ENCODE measurements at regions not wholly inside any gene's neighbourhood (a gene's known extent, or its start where the extent isn't known, plus 50 kb on each side); places are given as distances from the start of the nearest gene placed in this dataset.

GRCh38 chr1:229753764-229754551 lies 127.9 kb downstream of the URB2 start:
- Mint-ChIP-seq H3K9me3 (no peaks in the 10 kb centered on the region), H3K4me1 (ENCODE audit: low read depth) (peaks cover 12% of the 10 kb centered on the region), H3K36me3 (ENCODE audit: low read depth) (no peaks in the 10 kb centered on the region), H3K4me3 (peak overlapping the region; percentile 15), H3K27me3 (no peaks in the 10 kb centered on the region), H3K27ac (peak overlapping the region; percentile 32)
- TF ChIP-seq CTCF (IDR thresholded peaks at IDR 0.05), result no peak
- ATAC-seq (peak; percentile 47), DNase-seq (peak; percentile 13)
- POLR2A ChIA-PET, result no interaction called here
- CTCF ChIA-PET, result interaction anchor here (1.0 to 1.1 kb wide), 2 partner anchors 93 to 487 kb away, joined by 3 read pairs; no protein-coding TSS in a partner anchor
- intact Hi-C loops (cut with micrococcal nuclease), result no loop called here

- Mint-ChIP-seq H3K27ac (no peak overlapping the region), H3K27me3 (no peaks in the 10 kb centered on the region), H3K9me3 (no peaks in the 10 kb centered on the region), H3K4me1 (ENCODE audit: low read depth) (peaks cover 12% of the 10 kb centered on the region), H3K36me3 (ENCODE audit: low read depth) (no peaks in the 10 kb centered on the region), H3K4me3 (no peak overlapping the region)
- no peak for TF ChIP-seq CTCF (IDR thresholded peaks at IDR 0.05)
- ATAC-seq, result no peak
- intact Hi-C loops (cut with micrococcal nuclease), result no loop called here
- POLR2A ChIA-PET, result no interaction called here
- no peak for DNase-seq
- CTCF ChIA-PET, result interaction anchor here (0.8 kb wide), 1 partner anchor 95 kb away, joined by 3 read pairs; no protein-coding TSS in a partner anchor
These were observed 130.6 kb downstream of the URB2 start for GRCh38 chr1:229756666-229757065.

GRCh38 chr1:229757226-229757625 lies 131.2 kb downstream of the URB2 start:
- H3K9me3 Mint-ChIP-seq, result no peaks in the 10 kb centered on the region
- DNase-seq, result no peak
- H3K27me3 Mint-ChIP-seq, result no peaks in the 10 kb centered on the region
- intact Hi-C loops (cut with micrococcal nuclease), result no loop called here
- H3K4me3 Mint-ChIP-seq, result no peak overlapping the region
- ChIA-PET POLR2A (no interaction called here), CTCF (interaction anchor here (0.8 kb wide), 1 partner anchor 96 kb away, joined by 3 read pairs; no protein-coding TSS in a partner anchor)
- ATAC-seq, result no peak
- H3K27ac Mint-ChIP-seq, result no peak overlapping the region
- H3K36me3 Mint-ChIP-seq (ENCODE audit: low read depth), result no peaks in the 10 kb centered on the region
- H3K4me1 Mint-ChIP-seq (ENCODE audit: low read depth), result peaks cover 12% of the 10 kb centered on the region
- TF ChIP-seq CTCF (IDR thresholded peaks at IDR 0.05), result no peak

- no peak for ATAC-seq
- no peak for TF ChIP-seq CTCF (IDR thresholded peaks at IDR 0.05)
- peaks cover 12% of the 10 kb centered on the region for H3K4me1 Mint-ChIP-seq (ENCODE audit: low read depth)
- H3K9me3 Mint-ChIP-seq, result no peaks in the 10 kb centered on the region
- no peaks in the 10 kb centered on the region for H3K36me3 Mint-ChIP-seq (ENCODE audit: low read depth)
- ChIA-PET CTCF (interaction anchor here (1.4 kb wide), 1 partner anchor 24 kb away, joined by 3 read pairs; no protein-coding TSS in a partner anchor), POLR2A (no interaction called here)
- intact Hi-C loops (cut with micrococcal nuclease), result no loop called here
- H3K27ac Mint-ChIP-seq, result no peak overlapping the region
- H3K4me3 Mint-ChIP-seq, result no peak overlapping the region
- no peak for DNase-seq
- H3K27me3 Mint-ChIP-seq, result no peaks in the 10 kb centered on the region
These were observed 132.3 kb downstream of the URB2 start for GRCh38 chr1:229758101-229759036.

All from activated CD8-positive, alpha-beta T cell treated with anti-CD3 and anti-CD28 coated beads for 36 hours (primary cell).